GM18526 (cell line): ENCODE measurements at regions not wholly inside any gene's neighbourhood (a gene's known extent, or its start where the extent isn't known, plus 50 kb on each side); places are given as distances from the start of the nearest gene placed in this dataset.

Source experiments
- POLR2A ChIP-seq: IDR thresholded peaks from 3 replicates; pipeline ENCODE4 v1.6.1; 2011; ENCODE audit not compliant: insufficient read length; ENCODE audit errors: extremely low read depth

DNA sequence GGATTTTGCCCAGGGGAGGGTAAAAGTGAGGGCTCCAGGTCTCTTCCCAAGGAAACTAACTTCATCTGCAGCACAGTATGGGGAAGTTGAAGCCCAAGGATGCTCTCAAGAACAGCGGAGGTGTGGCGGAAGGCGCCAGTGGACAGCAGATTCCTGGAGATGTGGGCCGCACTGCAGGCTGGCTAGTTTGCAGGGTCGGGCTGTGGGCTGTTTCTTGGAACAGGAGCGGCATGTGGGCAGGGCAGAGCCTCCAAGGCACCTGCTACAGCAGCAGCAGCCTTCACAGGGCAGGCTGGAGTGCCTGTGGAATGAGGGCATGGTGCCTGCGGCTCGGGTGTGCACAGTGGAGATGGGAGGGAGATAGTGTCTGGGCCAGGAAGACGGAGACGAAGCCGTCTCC lies 100.0 kb upstream of the SFSWAP start:
- TF ChIP-seq POLR2A = no peak

DNA sequence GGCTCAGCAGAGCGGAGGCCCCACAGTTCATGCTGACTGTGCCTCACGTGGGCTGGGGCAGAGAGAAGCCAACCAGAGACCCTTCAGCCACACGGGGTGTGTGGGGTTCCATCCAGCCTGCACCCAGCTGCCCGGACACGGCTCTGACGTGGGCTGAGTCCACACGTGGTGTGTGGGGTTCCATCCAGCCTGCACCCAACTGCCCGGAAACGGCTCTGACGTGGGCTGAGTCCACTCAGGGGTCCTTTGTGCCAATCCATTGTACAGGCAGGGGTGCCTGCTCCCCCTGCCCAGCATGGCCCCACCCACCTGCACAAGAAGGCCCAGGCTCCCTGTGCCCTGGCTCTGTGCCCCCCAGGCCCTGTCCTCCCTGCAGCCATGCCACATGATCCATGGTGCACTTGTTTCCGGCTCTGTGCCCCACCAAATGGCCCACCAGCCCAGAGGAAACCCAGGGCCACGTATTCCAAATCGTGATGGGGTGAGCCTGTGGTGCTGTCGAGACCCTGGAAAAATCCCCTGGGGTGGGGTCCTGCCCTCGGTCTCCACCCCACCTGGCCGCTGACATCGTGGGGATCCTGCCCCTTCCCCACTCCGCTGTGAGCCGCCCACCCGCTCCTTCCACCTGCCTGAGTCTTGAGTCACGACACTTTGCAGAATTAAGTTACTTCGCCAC lies 99.3 kb upstream of the SFSWAP start:
- TF ChIP-seq POLR2A = no peak

DNA sequence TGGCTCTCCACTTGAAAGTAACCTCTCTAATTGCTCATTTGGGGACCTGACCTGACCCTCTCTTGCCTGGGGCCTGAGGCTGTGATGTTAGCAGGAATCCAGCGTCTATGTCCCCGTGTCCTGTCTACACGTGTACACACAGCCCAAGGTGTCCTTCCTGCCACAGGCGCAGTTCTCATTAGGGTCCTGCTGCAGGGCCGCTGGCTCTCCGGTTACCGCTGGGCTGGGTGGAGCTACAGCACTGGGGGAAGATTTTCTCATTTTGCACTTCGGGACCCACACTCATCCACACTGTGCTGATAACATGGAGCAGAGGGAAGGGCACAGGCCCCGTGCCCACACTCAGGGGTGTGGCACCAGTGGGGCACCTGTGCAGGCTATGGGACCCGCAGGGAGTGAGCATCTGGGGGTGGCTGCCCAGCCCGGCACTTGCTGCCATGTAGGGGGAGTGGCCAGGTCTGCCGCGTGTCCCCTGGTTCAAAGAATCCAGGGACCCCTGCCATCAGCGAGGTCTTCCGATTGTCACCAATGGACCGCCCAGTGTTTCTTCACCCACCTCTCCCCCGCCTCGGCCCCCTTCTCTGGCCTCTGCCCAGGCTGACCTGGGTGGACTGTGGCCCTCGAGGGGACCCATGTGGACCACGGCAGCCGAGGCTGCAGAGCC lies 98.7 kb upstream of the SFSWAP start:
- no peak for TF ChIP-seq POLR2A

GRCh38 chr12:131613186-131613585 lies 97.7 kb upstream of the SFSWAP start:
- TF ChIP-seq POLR2A = no peak

GRCh38 chr12:131613678-131614077 lies 97.2 kb upstream of the SFSWAP start:
- TF ChIP-seq POLR2A = no peak

- no peak for TF ChIP-seq POLR2A
These were observed 95.4 kb upstream of the SFSWAP start for GRCh38 chr12:131615326-131616042.

DNA sequence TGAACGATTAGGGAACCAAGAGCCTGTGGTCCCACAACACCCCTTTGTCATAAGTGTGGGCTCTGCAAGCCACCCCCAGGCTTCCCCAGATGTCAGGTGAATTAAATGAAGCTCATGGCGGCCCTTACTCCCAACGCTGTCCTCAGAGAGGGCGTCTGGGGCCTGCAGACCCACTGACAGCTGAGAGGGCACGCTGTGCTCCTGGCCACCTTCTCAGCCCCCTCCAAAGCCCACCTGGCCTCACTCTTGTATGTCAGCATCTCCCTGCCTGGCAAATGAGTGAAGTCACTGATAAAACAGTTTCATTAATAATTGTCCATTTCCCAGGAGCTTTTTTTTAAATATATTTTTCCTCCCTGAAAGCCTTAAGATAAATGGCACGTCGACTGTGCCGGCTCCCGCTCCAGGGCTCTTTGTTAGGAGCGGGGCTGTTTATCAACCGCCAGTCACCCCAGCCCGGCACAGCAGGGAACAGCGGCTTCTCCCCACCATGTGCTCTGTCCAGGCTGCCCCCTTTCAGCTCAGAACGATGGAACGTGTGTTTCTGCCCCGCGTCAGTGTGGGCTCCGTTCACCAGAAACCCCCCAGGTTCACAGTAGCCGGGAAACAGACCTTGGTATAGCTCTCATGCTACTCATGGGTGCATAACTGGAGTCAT lies 94.7 kb upstream of the SFSWAP start:
- no peak for TF ChIP-seq POLR2A

- TF ChIP-seq POLR2A = no peak
These were observed 94.2 kb upstream of the SFSWAP start for GRCh38 chr12:131616738-131617137.

DNA sequence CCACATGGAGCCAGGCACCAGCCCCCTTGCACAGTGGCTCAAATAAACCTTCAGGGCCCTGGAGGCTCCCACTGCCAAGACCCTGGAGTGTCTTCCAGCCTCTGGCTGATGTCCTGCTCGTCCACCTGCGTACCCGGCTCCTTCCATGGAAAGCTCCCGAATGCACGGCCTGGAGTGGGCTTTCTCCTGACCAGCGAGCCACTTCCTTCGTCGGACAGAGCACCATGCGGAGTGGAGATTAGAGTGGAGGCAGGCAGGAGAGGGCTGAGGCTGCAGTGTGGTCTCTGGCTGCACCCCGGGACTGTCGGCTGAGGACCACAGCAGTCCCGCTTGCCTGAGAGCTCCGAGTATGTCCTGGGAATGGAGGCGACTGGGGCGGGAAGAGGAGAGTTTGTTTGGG lies 93.7 kb upstream of the SFSWAP start:
- TF ChIP-seq POLR2A = no peak

- no peak for TF ChIP-seq POLR2A
These were observed 93.1 kb upstream of the SFSWAP start for GRCh38 chr12:131617596-131618302.

- no peak for TF ChIP-seq POLR2A
These were observed 92.6 kb upstream of the SFSWAP start for GRCh38 chr12:131618303-131618658.

DNA sequence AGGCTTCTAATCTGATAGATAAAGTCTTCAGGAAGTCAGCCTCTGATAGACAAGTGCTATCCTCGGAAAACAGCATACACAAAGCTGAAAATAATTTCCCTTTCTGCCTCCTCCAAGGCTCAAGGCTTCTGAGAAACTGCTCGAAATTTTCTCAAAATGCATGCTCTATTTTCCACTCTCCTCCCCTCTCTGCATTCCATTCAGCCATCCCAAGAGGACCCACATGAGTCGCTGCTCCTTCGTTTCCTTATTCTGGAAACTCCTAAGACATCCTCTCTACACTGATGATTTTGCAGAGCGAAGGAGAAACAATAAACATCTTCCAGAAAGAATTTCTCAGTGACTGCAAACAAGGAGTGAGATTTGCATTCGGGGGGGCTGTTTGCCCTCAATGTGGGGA lies 92.2 kb upstream of the SFSWAP start:
- TF ChIP-seq POLR2A = no peak

DNA sequence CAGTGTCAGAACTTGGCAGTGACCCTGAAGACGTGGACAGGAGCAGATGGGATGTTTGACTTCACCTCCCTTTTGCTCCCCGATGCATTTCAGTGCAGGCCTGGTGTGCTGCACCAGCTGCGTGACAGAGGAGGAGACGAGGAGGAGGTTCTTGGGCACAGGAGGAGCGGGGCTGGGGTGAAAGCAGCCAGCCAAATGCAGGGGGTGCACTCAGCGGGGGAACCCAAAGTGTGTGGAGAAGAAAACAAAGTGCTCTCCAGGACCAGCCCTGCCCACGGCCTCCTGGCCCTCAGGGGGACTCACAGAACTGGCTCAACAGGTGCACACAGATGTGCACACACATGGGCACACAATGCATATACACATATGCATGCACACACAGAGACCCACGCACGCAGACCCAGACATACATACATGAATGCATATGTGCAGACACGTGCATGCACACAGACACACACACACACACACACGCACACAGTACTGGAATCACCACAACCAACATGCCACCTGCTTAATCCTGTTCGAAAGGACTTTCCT lies 91.7 kb upstream of the SFSWAP start:
- no peak for TF ChIP-seq POLR2A

DNA sequence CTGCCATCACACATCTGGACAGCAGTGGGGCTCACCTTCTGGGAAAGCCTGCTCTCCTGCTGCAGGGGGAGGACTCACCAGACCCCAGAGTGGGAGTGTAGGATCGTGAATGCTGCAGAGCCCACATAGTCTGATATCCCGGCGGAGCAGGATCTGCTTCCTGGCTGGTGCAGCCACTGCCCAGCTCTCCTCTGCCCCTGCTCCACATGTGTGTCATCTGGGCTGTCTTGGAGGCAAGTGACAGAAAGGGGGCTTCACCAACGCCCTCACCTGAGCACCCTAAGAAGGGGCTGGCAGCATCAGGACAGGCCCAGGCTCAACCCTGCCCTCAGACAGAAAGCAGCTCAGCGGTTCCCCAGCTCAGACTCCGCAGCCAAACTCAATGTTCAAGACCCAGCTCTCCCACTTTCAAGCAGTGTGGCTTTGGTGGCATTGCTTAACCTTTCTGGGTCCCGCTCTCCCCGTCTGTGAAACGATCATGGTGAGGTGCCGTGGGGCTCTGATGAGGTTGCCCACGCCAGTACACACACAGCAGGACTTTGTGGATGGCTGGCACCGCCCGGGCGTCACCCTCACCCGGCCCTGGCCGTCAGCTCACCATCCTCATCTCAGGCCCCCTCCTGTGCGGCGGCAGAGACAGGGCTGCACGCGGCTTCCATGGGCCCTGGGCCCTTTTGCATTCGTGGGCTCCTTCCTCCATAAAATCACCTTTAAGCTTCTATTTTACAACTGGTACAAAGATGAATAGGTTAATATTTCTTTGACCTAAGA lies 91.0 kb upstream of the SFSWAP start:
- no peak for TF ChIP-seq POLR2A
